PC-9 (cell line): ENCODE measurements at regions not wholly inside any gene's neighbourhood (a gene's known extent, or its start where the extent isn't known, plus 50 kb on each side); places are given as distances from the start of the nearest gene placed in this dataset.

ENCODE experiments used
- BruUV-seq: library from RNA; stranded (reverse); fragments of 400-500 nt; replicated peaks from 2 replicates; lab custom pipeline; 2021; lab: Mats Ljungman, UMichigan
- CTCF ChIA-PET: fragments of 300-600 bp; sonication (Branson Sonifier 250); formaldehyde crosslinking; loops from one replicate; lab custom pipeline; 2022; ENCODE audit warnings: antibody characterized with exemption; lab: Charles Lee
- POLR2A ChIA-PET: fragments of 300-600 bp; sonication (Branson Sonifier 250); formaldehyde crosslinking; loops from one replicate; lab custom pipeline; 2022; ENCODE audit warnings: antibody characterized with exemption; ENCODE audit not compliant: unreplicated experiment; lab: Charles Lee
- DNase-seq, 2 experiments: peaks; one replicate each; pipeline versions ENCODE4 v3.0.0 to v3.0.0-alpha.2; 2015 to 2022; ENCODE audit warnings: mixed read lengths in 1 of 2
- H2AFZ ChIP-seq: fragments of 200-600 bp; sonication (generic); 2 replicates; pipeline ENCODE4 v1.8.1; 2017; ENCODE audit warnings: antibody characterized with exemption
- H3F3A ChIP-seq: fragments of 200-600 bp; sonication (generic); 2 replicates; pipeline ENCODE4 v1.8.1; 2017; ENCODE audit warnings: antibody characterized with exemption, mild to moderate bottlenecking, low read depth; ENCODE audit not compliant: insufficient read depth
- H3K27ac ChIP-seq: fragments of 200-600 bp; sonication (generic); 2 replicates; pipeline ENCODE4 v1.6.1; 2016; ENCODE audit warnings: mixed run types
- H3K27me3 ChIP-seq: fragments of 200-600 bp; sonication (generic); 2 replicates; pipeline ENCODE4 v1.6.1; 2016; ENCODE audit warnings: low read depth, mixed run types; ENCODE audit not compliant: insufficient read depth
- H3K36me3 ChIP-seq: fragments of 200-600 bp; sonication (generic); 2 replicates; pipeline ENCODE4 v1.6.1; 2016; ENCODE audit warnings: low read depth, mixed run types
- H3K4me1 ChIP-seq: fragments of 200-600 bp; sonication (generic); replicated peaks from 2 replicates; pipeline ENCODE4 v1.6.1; 2016; ENCODE audit warnings: mixed run types; ENCODE audit not compliant: insufficient read depth
- H3K4me2 ChIP-seq: fragments of 200-600 bp; sonication (generic); 2 replicates; pipeline ENCODE4 v1.6.1; 2017; ENCODE audit warnings: mixed run types
- H3K4me3 ChIP-seq: fragments of 200-600 bp; sonication (generic); 2 replicates; pipeline ENCODE4 v1.6.1; 2016; ENCODE audit warnings: mixed run types
- H3K79me2 ChIP-seq: fragments of 200-600 bp; sonication (generic); 2 replicates; pipeline ENCODE4 v1.6.1; 2017; ENCODE audit warnings: low read depth, mixed run types
- H3K9me2 ChIP-seq: fragments of 200-600 bp; sonication (generic); 2 replicates; pipeline ENCODE4 v1.8.1; 2017; ENCODE audit warnings: mild to moderate bottlenecking; ENCODE audit not compliant: insufficient read depth
- H3K9me3 ChIP-seq: fragments of 200-600 bp; sonication (generic); 2 replicates; pipeline ENCODE4 v1.8.1; 2016; ENCODE audit warnings: low read depth; ENCODE audit not compliant: insufficient read depth
- H4K20me1 ChIP-seq: fragments of 200-600 bp; sonication (generic); 2 replicates; pipeline ENCODE4 v1.8.1; 2017; ENCODE audit not compliant: insufficient read depth
- CTCF ChIP-seq: fragments of 200-600 bp; sonication (generic); conservative IDR thresholded peaks from 2 replicates; pipeline ENCODE4 v1.6.1; 2017; ENCODE audit warnings: mixed run types, antibody characterized with exemption, mild to moderate bottlenecking, moderate library complexity
- EZH2 ChIP-seq: fragments of 200-600 bp; sonication (generic); IDR thresholded peaks from 2 replicates; pipeline ENCODE4 v1.8.0; 2017; ENCODE audit warnings: antibody characterized with exemption, low read depth
- intact Hi-C: fragments of 100-400 bp; cut with micrococcal nuclease; formaldehyde crosslinking; loops from one replicate; pipeline ENCODE4 v1.10.0; 2022; ENCODE audit not compliant: unreplicated experiment

GRCh38 chr15:60122691-60123090 lies 118.6 kb downstream of the FOXB1 start:
- Histone ChIP-seq H3K9me3 (no peaks in the 10 kb centered on the region), H3K4me2 (no peak overlapping the region), H3F3A (peaks cover 6% of the 10 kb centered on the region; the same call in 1 of the 2 replicates), H3K4me1 (peaks cover 8% of the 10 kb centered on the region), H4K20me1 (no peaks in the 10 kb centered on the region), H3K9me2 (no peaks in the 10 kb centered on the region), H3K4me3 (no peak overlapping the region), H3K27ac (no peak overlapping the region), H3K27me3 (no peaks in the 10 kb centered on the region), H2AFZ (no peak overlapping the region), H3K36me3 (no peaks in the 10 kb centered on the region), H3K79me2 (no peaks in the 10 kb centered on the region)
- no peak for DNase-seq
- intact Hi-C loops, result no loop called here
- TF ChIP-seq CTCF (no peak), EZH2 (no peak)
- ChIA-PET CTCF (no interaction called here), POLR2A (no interaction called here)
- no TSS peak for BruUV-seq

GRCh38 chr15:60124460-60125070 lies 120.5 kb downstream of the FOXB1 start:
- TF ChIP-seq CTCF, result no peak
- no peak for TF ChIP-seq EZH2
- no peak overlapping the region for H2AFZ ChIP-seq
- no peak overlapping the region for H3K27ac ChIP-seq
- H3F3A ChIP-seq, result peaks cover 13% of the 10 kb centered on the region; the same call in 1 of the 2 replicates
- no peaks in the 10 kb centered on the region for H3K9me2 ChIP-seq
- no TSS peak for BruUV-seq
- no peak overlapping the region for H3K4me2 ChIP-seq
- no peaks in the 10 kb centered on the region for H3K79me2 ChIP-seq
- H3K4me1 ChIP-seq, result peaks cover 23% of the 10 kb centered on the region
- H3K9me3 ChIP-seq, result no peaks in the 10 kb centered on the region
- ChIA-PET POLR2A (no interaction called here), CTCF (no interaction called here)
- no peaks in the 10 kb centered on the region for H4K20me1 ChIP-seq
- DNase-seq, result no peak
- no peak overlapping the region for H3K4me3 ChIP-seq
- no peaks in the 10 kb centered on the region for H3K27me3 ChIP-seq
- no peaks in the 10 kb centered on the region for H3K36me3 ChIP-seq
- intact Hi-C loops, result no loop called here

GRCh38 chr15:60125334-60125733 lies 121.2 kb downstream of the FOXB1 start:
- no peak for TF ChIP-seq CTCF
- TF ChIP-seq EZH2, result no peak
- Histone ChIP-seq H3K4me1 (peaks cover 23% of the 10 kb centered on the region), H3K27me3 (no peaks in the 10 kb centered on the region), H3K9me2 (no peaks in the 10 kb centered on the region), H3K27ac (no peak overlapping the region), H4K20me1 (no peaks in the 10 kb centered on the region), H2AFZ (no peak overlapping the region), H3F3A (peaks cover 13% of the 10 kb centered on the region; the same call in 1 of the 2 replicates), H3K4me3 (no peak overlapping the region), H3K79me2 (no peaks in the 10 kb centered on the region), H3K36me3 (no peaks in the 10 kb centered on the region), H3K4me2 (no peak overlapping the region), H3K9me3 (no peaks in the 10 kb centered on the region)
- intact Hi-C loops, result no loop called here
- POLR2A ChIA-PET, result no interaction called here
- DNase-seq, result no peak
- no TSS peak for BruUV-seq
- CTCF ChIA-PET, result no interaction called here
